ENCODE measurements at regions not wholly inside any gene's neighbourhood (a gene's known extent, or its start where the extent isn't known, plus 50 kb on each side); places are given as distances from the start of the nearest gene placed in this dataset.
A peak's percentile ranks its signal among the peaks of the same experiment; 100 is the strongest.

DNA sequence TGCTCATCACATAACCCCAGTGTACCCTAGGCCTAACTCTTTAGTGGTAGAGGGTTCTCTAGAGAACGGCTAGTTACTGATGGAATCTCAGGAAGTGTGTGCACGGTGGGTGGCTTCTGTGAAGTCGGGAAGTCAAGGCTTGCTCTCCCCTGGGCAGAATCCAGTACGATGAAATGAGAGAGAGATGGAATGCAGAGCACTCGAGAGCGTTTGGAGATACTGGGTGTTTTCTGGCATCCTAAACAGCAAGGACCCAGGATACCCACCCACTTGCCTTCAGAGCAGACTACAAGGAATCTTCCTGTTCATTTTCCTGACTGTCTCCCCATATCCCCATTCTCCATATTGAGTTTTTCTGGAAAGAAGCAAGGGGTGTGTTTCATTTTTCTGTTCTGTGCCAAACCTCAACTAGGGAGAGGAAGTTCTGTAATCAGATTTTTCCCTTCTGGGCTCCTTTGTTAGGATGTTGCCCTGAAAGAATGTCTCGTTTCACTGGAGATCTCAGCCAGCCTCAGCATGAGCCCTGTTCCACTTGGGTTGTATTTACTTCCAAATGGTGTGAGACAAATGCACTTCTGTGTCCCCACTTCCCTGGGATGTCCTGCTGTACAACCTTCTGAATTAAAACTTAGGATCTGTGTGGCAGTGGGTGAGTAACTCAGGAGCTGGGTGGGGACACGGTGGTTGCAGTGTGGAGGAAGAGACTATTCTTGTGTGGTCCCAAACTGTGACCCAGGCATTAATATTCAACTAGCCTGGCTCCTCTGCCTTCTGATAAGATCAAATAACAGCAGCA, 108.9 kb upstream of the SPRY4 start:
- no peak for DNase-seq (ENCODE audit: low read depth)

DNA sequence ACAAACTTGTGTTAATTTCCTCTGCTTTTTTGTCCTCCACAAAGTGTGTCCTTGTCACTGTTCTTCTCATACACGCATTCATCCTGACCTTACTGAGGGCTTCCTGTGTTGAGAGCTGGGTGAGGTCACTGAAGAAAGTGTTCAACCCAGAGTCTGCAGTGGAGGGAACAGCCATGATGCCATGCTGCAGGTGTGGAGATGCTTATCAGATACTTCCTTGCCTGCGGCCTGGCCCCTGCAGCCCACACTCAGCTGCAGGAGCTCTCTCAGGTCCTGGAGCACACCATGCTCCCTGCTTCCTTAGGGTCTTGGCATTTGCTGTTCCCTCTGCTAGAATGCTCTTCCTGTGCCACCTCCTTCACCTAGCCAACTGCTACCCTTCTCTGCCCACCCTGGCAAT, 108.1 kb upstream of the SPRY4 start:
- no peak for DNase-seq (ENCODE audit: low read depth)

DNA sequence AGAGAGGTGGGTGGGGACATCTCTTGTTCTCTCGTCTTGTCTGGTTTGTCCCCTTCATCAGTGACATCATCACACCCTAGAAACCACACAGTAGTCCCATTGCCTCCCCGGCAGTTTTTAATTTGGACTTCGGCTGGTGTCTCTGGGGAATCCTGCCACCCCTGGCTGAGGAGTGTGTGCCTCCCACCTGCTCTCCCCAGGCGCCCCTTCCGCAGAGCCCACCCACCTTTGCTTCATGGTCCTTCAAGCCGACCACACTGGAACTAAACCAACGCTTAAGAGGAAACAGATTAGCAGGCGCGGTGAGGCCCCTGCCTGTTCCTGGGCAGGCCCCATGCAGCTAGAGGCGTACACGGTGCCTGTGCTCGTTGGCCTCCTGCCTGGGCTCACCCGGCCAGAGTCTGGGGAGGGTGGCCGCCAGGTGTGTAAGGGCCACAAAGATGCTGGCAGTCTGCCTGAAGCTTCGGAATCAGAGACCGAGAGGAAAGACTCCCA, 107.6 kb upstream of the SPRY4 start:
- DNase-seq (ENCODE audit: low read depth), result no peak

DNA sequence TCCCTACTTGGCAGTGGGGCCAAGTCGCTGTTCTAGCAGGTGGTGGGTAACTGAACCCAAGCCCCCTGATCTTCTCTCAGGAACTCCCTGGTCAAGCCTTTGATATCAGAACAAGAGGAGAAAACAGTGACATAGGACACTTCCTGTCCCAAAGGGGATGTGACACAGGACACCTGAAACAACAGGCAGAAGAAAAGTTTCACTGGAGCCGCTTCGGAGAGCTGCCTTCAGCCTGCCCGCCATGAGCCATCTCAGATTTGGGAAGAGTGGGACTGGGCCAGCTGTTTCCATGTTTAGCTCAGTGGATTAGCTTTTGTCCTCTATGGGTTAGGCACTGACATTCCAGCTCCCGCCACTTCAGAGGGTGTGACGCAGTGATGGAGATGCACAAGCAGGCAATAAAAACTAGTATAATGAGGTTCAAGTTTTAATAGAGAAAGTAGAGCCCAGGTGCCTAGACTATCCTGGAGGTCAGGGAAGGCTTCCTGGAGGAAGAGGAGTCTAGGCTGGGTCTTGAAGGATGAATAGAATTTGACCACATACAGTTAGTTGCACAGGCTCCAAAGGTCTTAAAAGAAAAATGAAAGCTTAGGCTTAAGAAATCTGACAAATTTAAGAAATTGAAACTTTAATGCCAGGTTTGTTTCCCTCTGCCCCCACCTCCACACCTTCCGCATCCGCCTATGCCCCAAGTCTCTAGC, 104.1 kb upstream of the SPRY4 start:
- no peak for DNase-seq (ENCODE audit: low read depth)

DNA sequence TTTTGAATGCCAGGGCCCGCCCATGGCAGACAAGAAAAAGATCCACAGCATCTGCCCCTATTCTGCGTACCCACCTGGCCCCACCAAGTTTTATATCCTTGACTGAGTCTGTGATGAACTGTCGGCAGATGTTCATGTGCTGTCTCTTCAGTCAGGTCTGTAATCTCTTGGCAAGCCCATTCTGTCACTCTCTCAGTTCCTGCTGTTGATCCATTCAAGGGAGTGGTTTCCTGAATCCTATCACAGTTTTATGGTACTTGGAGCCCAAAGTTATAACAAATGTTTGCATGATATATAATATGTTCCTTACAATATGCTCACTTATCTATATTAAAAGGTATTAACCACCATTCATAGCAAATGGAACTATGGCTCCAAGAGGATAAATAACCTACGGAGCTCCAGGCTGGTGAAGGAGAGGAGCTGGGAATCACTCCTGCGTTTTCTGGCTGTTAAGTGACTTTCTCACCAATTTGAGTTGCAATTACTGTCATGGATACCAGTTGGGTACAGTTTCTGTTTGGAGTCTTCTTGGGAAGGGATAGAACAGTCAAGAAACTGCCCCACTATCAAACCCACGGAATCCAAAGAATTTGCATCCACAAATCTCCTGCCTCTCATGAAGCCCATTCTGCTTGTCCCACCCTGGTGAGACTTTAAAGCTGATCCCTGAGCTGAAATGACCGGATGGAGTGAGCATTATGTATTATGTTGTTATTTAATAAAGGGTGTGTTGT, 103.4 kb upstream of the SPRY4 start:
- no peak for DNase-seq (ENCODE audit: low read depth)

DNA sequence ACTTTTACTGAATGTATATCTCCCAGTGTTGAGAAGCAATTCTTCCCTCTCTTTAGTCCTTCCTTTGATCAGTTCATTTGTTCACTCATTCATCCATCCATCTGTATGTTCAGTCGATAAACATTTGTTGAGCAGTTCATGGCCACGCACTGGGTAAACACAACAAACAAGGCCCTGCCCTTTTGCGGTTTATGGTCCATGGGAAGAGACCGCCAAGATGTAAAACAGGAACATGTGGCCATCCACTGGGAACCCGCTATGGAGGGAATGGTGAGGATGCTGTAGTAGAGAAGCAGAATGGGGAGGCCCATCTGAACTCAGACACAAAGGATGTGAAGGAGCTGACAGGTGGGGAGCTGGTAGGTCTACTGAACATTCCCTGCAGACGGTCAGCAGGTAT, 102.7 kb upstream of the SPRY4 start:
- no peak for DNase-seq (ENCODE audit: low read depth)

DNA sequence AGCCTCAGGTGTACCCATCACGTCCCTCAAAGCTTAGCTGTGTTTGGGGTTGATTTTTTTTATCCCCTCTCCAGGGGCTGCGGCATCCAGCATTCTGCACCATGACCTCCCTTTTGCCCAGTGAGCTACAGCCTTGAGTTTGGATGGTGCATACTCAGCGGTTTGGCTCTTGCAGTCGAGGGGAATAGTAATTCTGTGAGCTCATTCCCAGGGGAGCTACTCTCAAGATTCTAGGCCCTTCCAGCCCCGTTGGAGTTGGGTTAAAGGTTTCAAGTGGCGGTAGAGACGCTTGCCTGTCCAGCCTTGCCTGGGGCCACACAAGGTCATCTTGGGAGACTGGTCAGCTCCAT, 102.2 kb upstream of the SPRY4 start:
- no peak for DNase-seq (ENCODE audit: low read depth)

- peak; percentile 67 for DNase-seq (ENCODE audit: low read depth)
Observed at GRCh38 chr5:142426129-142427014, 101.6 kb upstream of the SPRY4 start.

DNA sequence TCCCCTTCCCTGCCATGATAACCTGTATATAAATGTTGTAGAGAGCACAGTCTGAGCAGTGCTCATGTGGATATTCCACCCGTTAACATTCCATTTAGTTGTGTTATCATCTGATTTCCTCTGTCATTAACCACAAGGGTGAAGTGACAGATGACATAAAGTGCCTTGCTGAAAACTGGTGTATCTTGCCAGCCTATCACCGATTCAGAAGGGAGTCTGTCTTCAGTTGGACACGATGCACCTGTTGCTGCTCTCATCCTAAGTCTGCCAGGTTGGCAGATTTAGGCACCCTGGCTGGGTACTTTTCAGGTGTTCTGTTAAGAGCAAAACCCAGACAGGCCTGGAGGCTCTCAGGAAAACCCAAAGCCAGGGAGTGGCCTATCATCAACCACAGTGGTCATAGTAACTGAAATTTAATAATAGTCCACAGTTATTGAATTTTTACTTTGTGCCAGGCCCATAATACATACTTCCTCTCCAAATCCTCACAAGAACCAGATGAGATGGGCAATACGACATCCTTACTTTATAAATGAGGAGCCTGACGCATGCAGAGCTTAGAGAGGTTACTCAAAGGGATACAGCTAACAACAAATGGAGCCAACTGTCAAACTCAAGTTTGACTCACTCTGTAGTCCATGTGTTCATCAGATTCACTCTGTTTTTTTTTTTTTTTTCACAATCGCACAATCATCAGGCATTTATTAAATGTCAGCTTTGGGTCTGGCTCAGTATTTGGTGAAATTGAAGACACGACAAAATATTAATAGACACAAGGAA, 100.7 kb upstream of the SPRY4 start:
- DNase-seq (ENCODE audit: low read depth), result peak; percentile 76

GRCh38 chr5:142422429-142422828, 97.6 kb upstream of the SPRY4 start:
- DNase-seq (ENCODE audit: low read depth), result no peak

DNA sequence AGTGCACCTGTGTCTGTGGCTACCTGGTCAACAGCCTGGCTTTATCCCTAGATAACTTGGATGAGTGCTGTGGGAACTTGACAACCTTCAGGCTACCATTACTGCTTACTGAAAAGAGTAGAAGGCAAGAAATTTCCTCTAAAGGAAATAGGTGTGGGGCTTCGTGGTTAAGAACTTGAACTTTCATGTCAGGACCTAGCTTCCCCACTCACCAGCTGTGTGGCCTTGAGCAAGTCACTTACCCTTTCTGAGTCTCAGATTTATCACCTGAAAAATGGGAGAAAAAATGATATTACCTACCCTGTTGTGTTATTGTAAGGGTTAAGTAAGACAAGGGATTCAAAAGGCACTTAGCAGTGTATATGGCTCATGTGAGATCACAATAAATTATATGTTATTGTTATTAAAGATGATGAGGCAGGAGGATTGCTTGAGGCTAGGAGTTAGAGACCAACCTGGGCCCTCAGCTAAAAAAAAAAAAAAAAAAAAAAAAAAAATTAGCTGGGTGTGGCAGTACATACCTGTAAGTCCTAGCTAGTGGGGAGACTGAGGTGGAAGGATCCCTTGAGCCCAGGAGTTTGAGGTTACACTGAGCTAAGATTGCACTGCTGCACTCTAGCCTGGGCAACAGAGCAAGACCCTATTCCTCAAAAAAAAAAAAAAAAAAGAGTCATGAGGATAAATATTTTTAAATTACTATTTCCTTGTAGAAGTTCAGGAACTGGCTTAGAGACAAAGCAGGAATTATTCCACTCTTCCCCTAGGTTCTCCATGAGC, 97.0 kb upstream of the SPRY4 start:
- DNase-seq (ENCODE audit: low read depth), result no peak

- no peak for DNase-seq (ENCODE audit: low read depth)
Observed at GRCh38 chr5:142421228-142421617, 96.4 kb upstream of the SPRY4 start.

DNA sequence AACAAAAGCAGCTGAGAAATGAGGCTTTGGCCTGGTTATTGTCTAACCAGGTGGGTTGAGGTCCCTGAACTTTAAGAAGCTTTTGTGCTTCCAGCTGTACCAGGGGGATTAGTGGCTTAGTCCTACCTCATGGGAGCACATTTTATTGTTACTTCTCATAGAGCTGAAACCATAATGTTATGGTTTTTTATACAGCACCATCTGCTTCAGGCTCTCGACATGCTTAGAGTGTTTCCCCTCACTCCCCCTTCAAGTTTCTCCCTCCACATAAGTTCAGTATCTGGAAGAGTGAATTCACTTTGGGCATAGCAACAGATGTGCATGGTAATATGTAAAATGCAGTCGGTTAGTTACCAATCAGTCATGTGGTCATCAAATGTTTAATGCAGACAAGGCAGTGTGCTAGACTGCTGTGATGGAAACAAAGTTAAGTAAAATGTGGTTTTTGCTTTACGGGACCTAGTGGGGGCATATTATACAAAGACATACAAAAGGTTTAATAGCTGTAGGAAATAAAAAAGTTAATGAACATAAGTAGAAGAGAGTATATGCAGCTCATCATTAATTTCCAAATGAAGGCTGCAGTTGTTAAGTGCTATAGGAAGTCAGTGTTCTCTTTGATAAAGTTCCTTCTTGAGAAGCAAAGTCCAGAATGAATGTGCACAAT, 95.9 kb upstream of the SPRY4 start:
- no peak for DNase-seq (ENCODE audit: low read depth)

DNA sequence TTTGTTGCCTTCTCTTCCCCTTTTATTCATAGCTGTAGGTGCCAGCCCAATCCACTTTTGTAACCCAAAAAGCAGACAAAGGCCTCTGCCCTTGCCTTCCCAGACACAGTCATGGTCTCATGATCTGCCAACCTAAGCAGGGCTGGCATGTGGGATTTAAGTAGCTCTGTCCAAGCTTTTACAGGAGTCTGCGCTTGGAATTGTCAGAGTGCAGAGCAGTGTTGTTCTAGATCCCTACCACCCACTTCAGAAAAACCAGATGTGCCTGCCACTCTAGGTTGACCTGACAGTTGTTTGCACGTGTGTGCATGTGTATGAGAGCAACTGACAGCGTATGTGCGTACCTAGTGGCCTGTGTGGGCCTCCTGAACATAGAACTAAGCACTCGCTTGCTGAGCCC, 87.8 kb upstream of the SPRY4 start:
- no peak for DNase-seq (ENCODE audit: low read depth)

DNA sequence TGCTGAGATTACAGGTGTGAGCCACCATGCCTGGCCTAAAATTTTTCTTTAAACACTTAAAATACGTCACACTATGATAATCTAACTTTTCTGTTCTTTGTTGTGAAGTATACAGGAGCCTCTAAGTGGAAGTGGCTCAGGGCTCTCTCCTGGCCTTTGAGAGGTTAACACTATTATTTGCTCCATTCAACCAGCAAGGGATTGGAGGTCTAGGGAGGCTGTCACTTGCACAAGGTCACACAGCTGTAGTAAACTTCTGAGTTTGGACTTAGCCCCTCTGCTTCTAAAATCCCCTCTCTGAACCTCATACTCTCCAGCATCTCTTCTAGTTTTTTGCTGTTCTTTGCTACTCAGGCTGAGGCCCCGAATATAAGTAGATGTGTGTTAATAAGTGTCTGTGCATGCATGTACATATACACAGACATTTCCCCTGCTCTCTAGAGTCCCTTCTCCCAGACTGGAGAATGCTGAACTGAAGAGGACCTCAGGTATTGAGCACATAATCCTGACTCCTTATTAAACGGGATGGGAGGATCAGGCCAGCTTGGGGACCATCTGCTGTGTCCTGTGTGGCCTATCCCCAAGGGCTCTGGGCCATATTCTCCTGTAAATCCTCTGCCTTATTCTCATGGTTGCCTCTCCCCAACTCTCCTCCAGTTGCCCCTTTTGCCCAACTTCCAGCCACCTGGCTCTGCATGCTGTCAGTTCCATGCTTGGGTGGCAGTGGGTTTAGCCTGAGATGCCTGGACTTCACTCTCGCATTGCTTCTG, 87.0 kb upstream of the SPRY4 start:
- DNase-seq (ENCODE audit: low read depth), result no peak

GRCh38 chr5:142411103-142411502, 86.3 kb upstream of the SPRY4 start:
- no peak for DNase-seq (ENCODE audit: low read depth)

DNA sequence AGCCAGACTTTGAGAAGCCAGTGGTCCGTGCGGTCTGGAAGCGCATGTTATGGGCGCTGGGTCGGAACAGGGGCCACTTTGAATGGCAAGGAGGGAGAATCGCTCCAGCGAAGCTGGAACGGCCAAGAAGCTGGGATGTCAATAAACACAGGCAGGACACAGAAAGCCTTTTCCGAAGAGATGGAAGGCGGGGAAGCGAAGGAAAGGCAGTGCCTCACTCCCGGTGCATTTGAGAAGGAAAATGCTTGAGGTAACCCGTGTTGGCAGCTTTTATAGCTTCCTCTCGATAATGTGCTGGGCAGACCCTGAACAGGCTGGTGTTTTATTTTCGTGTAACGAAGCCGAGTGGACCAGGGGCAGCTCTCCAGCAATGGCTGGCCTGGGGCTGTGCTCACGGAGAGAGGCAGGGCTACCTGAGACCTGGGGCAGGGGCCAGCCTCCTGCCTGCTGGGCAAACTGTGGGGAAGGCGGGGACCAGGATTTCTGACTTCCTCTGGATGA, 84.2 kb upstream of the SPRY4 start:
- DNase-seq (ENCODE audit: low read depth), result no peak

- DNase-seq (ENCODE audit: low read depth), result no peak
Observed at GRCh38 chr5:142408536-142408935, 83.7 kb upstream of the SPRY4 start.

Data from GM04504 (cell line).